ENCODE measurements at regions not wholly inside any gene's neighbourhood (a gene's known extent, or its start where the extent isn't known, plus 50 kb on each side); places are given as distances from the start of the nearest gene placed in this dataset.

DNA sequence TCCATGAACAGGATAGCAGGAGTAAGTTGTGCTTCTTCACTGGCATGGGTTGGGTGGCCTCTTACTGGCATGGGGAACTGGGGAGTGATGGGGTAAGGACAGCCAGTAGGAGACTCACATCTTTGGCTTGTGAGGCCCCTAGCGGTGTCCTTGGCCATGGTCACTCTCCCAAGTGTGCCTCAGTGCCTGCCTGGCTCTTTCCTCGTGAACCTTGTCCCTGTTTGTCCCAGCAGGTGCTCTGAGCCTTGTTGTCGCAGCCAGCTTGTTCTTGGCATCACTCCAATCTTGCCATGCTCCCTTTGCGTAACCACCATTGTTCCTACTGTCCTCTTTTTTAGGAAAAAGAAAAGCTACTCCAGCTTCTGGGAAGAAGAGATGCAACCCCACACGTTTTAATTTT, 53.6 kb upstream of the SDK2 start:
- TF ChIP-seq EZH2 (IDR thresholded peaks at IDR 0.05; ENCODE audit: borderline replicate concordance, low read length): no peak
- TF ChIP-seq, protein P1, sequence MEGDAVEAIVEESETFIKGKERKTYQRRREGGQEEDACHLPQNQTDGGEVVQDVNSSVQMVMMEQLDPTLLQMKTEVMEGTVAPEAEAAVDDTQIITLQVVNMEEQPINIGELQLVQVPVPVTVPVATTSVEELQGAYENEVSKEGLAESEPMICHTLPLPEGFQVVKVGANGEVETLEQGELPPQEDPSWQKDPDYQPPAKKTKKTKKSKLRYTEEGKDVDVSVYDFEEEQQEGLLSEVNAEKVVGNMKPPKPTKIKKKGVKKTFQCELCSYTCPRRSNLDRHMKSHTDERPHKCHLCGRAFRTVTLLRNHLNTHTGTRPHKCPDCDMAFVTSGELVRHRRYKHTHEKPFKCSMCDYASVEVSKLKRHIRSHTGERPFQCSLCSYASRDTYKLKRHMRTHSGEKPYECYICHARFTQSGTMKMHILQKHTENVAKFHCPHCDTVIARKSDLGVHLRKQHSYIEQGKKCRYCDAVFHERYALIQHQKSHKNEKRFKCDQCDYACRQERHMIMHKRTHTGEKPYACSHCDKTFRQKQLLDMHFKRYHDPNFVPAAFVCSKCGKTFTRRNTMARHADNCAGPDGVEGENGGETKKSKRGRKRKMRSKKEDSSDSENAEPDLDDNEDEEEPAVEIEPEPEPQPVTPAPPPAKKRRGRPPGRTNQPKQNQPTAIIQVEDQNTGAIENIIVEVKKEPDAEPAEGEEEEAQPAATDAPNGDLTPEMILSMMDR (conservative IDR thresholded peaks at IDR 0.05 in 1 of 2, IDR thresholded peaks at IDR 0.05 in 1 of 2; ENCODE audit: extremely low read depth in 1 of 2, insufficient read depth in 1 of 2, low read depth in 1 of 2, low read length in 2 of 2): no peak
